ENCODE measurements at regions not wholly inside any gene's neighbourhood (a gene's known extent, or its start where the extent isn't known, plus 50 kb on each side); places are given as distances from the start of the nearest gene placed in this dataset.

DNA sequence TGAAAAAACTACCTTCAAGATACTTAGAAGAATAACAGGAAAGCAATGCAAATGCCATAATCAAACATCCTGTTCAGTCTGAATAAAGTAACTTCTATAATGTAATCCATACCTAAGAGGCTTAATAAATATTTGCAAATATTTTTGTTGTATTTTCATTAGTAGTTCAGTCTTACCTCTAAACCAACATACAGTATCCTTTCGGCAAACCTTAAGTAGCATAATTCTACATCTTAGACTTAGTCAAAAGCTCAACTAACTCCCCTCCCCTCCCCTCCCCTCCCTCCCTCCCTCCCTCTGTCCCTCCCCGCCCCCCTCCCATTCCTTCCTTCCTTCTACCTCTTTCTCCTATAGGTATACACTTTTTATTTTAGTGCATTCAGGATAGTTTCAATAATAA is 1373.2 kb downstream of the SUCLG1 start:
- no peak for DNase-seq

DNA sequence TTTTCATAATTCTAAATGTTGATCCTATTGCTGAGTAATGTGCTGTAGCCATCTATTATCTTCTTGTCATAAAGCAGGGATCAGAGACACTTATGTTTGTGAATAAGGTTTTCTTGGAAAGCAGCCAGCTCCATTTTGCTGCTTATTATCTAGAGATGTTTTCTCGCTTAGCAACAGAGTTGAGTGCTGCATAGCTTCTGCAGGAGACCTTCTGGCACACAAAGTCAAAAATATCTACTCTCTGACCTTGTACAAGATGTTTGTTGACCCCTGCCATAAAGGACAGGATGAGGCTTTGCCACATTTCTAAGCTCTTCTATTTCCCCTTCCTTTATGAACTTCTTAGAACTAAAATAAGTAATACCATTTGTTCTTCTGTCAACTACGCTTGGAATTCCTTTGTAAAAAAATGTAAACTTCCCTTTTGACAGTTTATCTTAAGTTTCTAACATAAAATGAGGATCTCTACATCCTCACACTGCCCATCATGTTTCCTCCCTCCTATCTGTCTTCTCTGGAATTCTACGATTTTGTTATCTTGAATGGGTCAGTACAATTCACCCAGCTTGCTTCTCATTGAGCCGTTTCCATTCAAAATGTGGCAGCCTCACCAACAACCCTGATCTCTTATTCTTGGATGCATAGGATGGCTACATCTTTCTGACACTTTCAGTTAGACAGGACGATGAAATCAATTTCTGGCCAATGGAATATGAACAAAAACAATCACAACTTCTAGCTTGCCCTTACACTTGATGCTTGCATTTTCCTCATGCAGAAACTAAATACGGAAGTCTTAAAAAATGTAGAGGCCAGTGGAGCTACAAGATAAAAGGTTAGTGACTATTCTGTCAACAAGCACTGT is 1377.0 kb downstream of the SUCLG1 start:
- DNase-seq, result peak; percentile 64

DNA sequence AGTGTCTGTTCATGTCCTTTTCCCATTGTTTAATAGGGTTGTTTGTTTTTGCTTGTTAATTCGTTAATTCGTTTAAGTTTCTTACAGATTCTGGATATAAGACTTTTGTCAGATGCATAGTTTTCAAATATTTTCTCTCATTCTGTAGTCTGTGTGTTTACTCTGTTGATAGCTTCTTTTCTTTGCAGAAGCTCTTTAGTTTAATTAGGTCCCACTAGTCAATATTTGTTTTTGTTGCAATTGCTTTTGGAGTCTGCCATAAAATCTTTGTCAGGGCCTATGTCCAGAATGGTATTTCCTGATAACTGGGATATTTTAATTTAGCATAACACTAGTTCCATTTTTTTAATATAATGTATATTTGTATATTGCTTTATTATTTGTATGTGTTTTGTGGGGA is 1380.1 kb downstream of the SUCLG1 start:
- DNase-seq, result no peak

DNA sequence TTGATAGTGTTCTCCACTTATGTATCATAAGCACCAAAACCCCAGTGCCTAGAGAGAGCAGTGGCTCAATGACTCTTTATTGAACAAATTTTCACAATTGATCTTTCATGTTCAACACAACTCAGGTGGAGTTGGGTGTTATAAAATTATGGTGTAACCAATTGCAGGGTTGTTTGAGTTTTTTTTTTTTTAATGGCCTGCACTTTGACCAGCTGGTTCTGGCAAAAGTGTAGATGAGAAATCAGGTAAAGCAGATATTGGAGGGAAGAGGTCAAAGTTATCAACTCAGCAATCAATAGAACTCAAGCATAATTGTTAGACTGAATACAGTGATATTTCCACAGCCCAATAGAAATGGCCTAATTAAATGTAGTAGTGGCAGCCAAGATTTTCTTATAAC is 1386.3 kb downstream of the SUCLG1 start:
- no peak for DNase-seq

DNA sequence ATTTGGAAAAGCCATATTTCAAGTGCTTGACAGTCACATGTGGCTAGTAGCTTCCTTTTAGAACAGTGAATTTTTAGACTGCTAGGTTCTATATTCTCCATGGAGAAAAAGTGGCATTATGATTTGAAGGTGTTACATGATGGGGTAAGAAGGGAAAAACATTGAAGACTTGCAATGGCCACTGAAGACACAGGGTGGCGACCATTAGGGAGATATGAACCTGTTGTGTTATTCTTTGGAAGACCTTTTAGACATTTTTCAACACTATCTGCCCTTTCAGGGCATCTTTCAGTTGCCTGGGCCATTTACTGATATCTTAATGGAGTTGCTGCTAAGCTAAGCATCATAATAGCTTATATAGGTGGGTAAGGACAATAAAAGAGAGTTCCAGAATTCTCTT is 1387.2 kb downstream of the SUCLG1 start:
- no peak for DNase-seq

DNA sequence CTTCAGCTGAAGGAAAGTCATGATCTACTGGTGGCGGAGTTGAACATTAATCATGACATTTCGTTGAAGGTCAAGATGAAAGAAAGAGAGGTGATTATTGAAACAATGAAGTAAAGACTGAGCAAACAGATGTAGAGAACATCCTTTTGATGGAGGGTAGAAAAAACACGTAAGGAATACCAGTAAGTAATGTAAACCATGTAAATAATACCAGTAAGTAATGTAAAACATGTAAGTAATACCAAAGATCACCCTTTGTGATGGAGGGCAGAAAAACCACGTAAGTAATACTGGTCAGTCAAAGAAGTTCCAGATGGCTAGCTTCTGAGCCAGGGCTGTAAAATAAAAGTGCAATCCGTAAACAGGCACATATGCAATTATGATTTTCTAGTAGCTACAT is 1387.7 kb downstream of the SUCLG1 start:
- DNase-seq, result no peak

DNA sequence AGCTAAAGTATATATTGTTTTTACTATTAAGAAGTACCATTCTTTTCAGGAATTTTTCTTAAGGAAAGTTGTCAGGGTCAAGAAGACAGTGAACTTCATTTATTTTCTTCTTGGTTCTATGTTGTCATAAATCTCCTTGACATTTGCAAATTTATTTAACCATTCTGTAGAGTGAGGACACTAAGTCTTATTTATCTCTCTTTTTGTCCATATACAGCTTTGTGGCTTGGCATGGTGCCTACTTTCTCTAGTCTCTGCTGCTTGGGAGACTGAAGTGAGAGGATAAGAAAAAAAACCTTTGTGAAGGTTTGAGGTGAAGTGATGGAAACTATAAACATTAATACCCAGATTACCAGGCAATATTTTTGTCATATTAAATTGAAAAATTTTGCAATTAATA is 1389.4 kb downstream of the SUCLG1 start:
- no peak for DNase-seq

DNA sequence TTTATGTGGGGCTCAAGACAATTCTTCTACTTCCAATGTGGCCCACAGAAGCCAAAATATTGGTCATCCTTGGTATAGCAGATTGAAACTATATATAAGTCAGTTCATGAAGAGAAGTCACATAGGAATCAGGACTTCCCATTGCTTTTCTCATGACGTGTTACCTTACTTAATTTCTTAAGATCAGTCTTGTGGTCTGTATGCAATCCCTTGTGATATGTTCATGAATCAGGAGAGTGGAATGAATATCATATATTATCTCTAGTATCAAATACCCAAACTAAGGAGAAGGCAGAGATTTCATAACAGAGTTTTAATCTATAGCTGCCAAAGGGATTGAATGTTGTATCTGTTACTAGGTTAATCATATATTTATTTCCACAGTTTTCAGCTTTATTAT is 1390.4 kb downstream of the SUCLG1 start:
- no peak for DNase-seq

DNA sequence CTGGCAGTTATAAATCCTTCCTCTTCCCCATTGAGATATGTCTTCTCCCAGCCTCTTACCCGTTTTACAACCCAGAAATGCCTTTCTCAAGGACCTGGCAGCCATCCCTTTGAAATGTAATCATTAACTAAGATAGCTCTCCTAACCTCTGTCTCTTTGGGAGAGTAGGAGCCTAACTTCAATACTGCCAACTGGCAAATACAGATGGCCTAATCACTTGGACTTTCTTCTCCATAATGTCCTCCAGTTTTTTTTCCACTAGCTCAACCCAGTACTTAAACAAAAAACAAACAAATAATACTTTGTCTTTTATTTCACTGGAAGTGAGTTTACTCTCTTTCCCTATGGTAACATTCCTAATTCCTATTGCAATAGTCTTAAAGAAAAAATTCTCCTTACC is 1391.1 kb downstream of the SUCLG1 start:
- DNase-seq, result no peak

DNA sequence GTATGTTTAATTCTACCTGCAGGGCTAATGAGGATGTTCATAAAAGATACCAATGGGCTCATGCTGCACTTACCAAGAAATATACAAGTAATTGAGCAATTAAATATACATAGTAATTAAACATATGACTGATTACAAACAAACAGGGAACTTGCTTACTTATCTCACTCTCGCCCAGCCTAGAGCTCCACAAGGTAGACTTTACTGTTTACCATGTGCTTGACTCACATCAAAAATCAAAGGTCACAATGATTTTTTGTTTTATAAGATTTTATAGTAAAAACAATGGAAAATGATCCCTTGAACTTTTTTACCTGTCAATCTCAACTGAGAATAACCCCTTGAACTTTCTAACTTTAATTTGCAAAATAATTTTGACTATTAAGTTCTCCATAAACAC is 1395.1 kb downstream of the SUCLG1 start:
- no peak for DNase-seq

DNA sequence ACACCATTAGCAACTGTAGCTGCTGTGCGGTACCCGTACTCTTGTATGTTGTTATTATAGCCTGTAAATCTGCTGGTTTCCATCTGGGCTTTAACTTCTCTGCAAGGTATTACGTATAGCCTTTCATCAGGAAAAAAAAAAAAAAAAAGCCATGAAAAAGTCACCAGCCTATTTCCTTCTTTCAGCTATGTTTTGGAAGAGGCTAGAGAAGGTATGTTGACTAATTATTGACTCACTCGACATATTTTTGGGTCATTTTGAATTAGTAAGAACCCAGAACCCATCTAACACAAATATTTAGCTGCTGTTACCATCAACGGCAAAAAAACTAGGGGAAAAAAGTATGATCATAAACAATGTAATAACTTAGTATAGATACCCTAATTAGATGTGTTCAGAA is 1395.6 kb downstream of the SUCLG1 start:
- no peak for DNase-seq

DNA sequence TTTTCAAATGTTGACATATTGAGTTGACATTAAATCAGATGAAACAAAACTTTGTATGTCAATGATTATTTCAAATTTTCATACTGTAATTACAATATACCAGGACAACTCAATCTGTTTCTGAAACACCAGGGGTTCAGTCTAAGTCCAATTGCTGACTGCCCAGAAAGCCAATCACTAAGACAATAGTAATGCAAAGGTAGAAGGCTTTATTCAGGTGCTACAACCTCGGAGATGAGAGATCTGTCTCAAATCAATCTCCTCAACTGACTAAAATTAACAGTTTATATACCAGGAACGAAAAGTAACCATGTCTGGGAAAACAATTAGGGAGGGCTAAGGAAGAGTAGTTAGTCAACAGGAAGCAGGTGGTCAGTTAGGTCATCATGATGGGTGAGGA is 1400.4 kb downstream of the SUCLG1 start:
- no peak for DNase-seq

DNA sequence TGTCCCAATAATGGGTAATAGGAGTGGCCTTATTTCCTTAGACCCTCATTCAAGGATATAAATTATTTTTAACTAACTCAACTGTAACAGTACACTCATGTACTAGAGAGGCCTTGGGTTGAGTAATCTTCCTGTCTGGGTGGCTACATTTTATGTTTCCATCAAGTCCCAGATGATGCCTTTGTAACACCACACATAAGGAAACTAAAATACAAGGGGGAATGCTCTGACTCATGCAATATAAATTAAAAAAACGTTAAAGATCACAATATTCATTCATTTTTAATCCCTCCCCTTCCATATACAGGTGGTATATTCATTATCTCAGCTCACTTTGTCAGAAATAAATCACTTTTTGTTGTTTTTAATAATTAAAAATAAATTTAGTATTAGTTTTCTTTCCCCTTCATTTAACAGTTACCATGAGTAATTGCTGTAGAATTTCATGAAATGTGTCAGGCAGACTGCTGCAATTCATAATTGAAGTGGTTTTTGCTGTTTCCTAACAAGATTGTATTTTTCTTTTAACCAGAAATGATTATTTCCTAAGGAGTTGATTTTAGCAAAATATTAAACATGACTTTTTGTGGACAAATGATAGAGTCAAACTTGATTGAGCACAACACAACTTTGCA is 1403.6 kb downstream of the SUCLG1 start:
- DNase-seq, result no peak

DNA sequence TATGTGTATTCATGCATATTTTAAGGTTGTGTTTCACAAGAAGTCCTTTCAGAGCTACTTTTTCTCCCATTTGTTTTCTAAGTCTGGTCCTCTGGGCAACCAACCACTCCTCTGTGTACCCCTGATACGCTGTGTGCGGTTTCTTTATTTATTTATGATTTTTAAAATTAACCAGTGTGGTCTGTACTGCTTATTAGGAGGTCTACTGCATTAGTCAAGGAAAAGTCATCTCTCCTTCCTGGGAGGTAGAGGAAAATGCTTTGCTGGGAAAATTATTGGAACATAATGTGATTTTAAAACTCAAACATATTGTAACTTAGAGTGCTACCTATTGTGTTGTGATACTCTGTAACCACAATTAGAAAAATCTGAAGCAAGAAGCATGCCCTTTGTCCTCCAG is 1404.3 kb downstream of the SUCLG1 start:
- DNase-seq, result no peak

DNA sequence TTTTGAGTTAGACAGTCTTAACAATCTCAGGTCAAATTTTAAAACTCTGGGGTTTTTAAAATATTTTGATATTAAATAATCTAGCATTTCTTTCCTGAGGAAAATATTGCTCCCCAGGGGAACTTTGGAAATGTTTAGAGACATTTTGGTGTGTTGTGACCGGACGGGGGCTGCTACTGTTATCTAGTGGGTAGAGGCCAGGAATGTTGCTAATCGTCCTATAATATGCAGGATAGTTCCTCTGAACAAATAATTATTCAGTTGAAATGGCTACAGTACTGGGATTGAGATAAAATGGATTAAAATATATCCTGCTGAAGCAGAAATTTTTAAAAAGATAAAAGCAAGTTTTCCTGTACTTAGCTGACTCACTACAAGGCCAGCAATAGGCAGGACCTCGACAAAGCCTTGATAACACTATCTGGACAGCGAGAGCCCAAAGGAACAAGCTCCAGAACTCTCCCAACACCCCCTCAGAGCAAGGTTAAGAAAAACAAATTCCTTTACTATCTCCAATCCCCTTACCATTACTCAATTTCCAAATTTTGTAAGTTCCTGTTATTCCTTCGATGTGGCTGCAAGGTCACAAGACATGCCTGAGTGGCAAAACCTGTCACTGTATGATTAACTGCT is 1407.4 kb downstream of the SUCLG1 start:
- no peak for DNase-seq

DNA sequence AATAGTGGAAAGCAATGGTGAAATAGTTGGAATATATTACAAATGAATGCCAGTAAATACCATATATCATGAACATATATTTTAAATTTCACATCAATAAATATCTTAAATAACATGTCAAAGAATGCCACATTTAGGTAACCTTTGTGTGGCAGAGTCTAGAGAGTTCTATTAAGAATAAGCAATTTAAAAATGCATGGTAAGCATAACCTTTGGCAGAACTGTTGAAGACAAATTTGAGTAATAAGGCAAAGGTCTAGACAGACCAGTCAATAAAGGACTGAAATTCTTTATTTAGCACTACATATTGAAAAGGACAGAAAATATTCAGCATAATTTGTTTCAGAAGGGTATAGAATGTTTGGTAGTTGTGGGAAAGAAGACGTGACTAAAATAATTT is 1417.0 kb downstream of the SUCLG1 start:
- DNase-seq, result no peak

DNA sequence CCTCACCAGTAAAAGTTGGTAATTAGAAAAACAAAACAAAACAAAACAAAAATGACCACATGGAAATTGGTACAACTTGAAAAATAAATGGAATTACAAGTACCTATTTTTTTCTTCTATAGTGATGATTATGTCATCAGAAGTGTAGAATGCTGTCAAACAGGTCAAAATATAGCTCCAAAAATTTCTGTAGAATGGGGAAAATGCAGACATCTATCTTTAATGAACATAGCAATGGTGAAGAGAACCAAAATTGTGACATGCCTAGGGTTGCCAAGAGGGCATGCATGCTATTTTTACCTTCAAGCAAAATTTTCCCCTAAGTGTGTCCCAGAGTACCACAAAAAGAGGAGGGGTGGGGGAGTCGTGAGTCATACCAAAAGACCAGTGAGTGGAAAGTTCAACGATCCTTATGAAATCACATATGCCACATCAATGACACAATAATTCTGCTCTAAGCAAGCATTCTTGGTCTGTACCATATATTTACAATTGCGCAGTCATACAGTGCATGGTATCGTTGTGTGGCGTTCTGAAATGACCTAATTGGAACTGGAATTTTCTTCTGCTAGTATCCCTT is 1436.4 kb downstream of the SUCLG1 start:
- DNase-seq, result no peak

DNA sequence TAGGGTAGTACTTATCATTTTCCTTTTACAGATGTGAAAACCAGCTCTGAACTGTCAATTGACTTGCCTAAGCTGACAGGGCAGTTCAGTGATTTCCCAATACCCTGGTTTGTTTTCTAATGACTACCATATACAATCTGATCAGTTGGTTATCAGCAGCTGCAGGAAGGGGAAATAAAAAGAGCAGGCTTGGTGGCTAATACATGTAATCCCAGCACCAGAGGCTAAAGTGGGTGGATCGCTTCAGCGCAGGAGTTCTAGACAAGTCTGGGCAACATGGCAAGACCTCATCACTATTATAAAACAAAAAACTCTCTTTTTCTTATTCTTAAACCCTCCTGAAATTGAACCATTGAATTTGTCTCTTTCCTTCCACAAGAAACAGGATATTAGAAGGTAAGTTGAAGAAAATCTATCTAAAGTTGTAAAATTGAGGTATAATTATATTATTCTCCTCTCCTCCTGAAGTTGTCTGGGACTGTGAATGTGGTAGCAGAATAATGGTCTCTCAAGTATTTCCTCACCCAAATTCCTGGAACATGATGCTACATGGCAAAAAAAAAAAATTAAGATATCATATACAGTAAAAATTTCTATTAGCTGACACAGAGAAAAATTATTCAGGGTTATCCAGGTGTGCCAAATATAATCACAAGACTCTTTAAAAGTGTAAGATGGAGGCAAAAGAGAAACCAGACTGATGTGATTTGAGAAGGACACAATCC is 1441.6 kb downstream of the SUCLG1 start:
- no peak for DNase-seq

DNA sequence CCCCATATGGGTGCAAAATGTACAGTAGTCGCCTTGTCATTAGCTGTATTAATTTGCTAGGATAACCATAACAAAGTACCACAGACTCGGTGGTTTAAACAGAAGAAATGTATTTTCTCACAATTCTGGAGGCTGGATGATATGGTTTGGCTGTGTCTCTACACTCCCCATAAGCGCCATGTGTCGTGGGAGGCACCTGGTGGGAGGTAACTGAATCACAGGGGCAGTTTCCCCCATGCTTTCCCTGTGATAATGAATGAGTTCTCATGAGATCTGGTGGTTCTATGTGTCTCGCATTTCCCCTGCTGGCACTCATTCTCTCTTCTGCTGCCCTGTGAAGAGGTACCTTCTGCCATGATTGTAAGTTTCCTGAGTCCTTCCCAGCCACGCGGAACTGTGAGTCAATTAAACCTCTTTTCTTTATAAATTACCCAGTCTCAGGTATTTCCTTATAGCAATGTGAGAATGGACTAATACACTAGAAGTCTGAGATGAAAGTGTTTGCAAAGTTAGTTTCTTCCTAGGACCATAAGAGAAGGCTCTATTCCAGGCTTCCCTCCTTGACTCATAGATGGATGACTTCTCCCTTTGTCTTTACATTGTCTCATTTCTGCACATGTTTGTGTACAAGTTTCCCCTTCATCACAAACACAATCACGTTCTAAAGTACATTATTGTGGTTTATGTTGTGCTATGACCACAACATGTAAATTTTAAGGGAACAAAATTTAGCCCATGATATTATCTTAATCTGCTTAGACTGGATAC is 1442.6 kb downstream of the SUCLG1 start:
- DNase-seq, result no peak

DNA sequence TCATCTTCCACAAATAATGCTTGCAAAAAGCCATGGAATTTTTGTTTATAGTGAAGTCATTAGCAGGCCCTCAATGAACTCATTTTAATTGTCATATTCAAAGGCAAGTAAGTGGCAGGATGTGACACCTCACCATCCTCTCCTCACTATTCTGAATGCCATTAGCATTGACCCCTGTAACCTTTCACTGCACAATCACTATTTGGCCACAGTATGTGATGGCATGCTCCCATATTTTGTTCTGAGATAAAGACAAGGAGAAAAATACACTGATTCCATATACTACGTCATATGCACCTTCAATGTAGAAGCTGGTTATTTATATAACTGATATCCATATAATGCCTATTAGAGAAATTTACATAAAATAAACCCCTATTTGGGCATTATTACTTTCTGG is 1443.2 kb downstream of the SUCLG1 start:
- no peak for DNase-seq

DNA sequence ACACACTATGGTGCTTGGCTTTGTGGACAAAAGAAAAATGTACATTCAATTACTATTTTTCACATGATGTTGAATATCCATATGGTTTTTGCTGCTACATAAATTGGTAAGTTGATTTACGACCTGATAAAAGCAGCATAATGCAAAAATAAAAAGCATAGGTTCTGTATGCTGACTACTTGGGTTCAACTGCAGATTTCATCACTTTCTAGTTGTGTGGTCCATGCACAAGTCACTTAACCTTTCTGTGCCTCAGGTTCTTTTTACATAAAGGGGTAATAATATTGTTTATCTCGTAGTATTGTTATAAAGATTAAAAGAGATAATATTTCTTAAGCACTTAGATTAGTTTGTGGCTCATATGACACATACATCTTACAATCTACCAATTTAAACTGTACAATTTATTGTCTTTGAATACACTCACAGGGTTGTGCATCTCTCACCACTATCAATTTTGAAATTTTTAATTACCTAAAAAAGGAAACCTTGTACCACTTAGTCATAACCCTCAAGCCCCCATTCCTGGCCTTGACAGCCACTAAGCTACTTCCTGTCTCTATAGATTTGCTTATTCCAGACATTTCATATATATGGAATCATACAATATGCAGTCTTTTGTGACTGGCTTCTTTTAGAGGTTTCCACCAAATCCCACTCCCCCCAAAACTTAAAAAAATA is 1443.9 kb downstream of the SUCLG1 start:
- no peak for DNase-seq

DNA sequence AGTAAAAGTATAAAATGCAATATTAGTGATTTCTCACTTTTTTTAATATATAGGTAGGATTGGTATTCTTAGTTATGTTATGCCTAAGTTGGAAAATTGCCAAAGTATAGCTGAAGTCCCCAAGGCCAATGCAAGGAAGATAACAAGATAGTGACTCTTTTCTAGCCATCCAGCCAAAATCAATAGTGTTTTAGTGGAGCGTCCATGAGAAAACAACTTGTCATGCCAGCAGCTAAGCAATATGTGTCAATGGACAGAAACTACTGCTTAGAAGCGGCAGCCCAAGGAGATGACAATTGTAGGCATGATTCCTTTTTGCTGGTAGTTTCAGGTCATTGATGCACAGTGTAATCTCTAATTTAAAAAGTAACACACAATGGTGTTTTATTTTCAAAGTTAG is 1444.6 kb downstream of the SUCLG1 start:
- no peak for DNase-seq
